GM21526 (cell line): ENCODE measurements at regions not wholly inside any gene's neighbourhood (a gene's known extent, or its start where the extent isn't known, plus 50 kb on each side); places are given as distances from the start of the nearest gene placed in this dataset.
"Not testable (repeated sequence)": the region's sequence is repeated elsewhere in the genome, so short reads cannot be mapped to it uniquely, and the experiment has no call there.

Experiments
- ATAC-seq: cut with Tn5 transposase; IDR thresholded peaks from one replicate; pipeline ENCODE4 v1.9.1; 2021; ENCODE audit warnings: moderate library complexity; ENCODE audit not compliant: unreplicated experiment, low FRiP score

GRCh38 chr11:92588393-92588792, 363.8 kb downstream of the FAT3 start:
- no peak for ATAC-seq

DNA sequence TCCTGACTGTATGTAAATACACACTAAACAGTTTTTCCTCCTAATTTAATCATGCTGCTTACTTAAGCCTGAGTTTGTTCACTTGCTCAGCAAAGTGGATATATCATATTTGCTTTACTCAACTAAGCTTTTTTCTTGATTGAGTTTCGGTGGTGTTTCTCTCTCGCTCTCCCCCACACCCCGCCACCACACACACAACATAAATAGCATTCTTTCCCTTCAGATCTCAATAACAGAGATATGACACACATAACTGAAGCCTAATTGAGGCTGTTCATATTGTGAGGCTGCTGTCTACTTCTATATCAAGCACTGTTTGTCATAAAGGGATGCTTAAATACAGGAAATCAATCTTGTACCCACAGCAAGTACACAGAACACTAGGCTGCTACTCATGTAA, 364.9 kb downstream of the FAT3 start:
- ATAC-seq, result no peak

DNA sequence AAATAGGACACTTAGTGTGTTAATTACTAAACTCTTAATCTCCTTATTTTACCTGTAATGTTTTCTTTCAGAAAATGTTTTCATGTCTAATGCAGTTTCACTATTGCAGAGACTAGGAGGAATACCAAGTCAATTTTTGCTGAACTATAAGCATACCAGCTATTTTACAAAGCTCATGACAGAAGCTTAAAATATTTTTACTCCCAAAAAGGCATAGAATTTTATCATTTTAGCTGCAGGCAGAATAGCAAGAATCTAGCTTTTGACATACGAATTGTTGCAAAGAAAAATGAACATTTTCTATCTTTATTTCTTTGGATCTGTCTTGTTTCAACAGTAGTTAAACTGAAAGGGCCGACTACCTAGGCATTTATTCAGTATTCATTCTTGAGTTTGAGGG, 366.9 kb downstream of the FAT3 start:
- ATAC-seq, result no peak

DNA sequence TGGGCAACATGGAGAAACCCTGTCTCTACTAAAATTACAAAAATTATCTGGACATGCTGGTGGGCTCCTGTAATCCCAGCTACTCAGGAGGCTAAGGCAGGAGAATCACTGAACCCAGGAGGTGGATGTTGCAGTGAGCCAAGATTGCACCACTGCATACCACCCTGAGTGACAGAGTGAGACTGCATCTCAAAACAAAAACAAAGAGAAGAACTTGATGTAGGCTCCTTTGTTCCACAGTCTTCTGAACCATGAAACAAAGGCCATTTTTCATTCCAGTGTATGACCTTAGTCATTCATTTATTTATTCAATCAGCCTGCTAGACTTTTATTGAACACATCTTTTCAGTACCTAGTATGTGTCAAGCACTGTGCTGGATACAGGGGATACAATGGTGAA, 369.6 kb downstream of the FAT3 start:
- ATAC-seq, result no peak

DNA sequence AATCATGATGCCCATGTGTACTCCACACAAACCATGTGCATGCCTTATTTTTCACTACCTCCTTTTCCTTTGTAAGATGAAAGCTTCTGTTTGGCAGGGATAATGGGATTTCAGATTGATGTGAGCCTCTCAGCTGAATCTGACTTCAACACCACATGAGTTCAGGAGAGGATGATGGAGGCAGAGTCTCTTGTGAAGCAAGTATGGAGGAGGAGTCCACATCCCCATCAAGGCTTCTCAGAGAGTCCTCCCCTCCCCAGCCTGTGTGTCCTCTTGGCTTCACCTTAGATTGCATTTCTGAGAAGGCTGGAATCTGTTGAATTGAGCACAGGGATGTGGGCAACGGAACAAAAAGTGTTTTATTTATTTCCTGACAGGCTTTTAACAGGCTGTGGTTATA, 370.4 kb downstream of the FAT3 start:
- no peak for ATAC-seq

- ATAC-seq, result no peak
These were observed 372.1 kb downstream of the FAT3 start for GRCh38 chr11:92596596-92597317.

- no peak for ATAC-seq
These were observed 368.4 kb upstream of the MTNR1B start for GRCh38 chr11:92601048-92601447.

- no peak for ATAC-seq
These were observed 363.8 kb upstream of the MTNR1B start for GRCh38 chr11:92605667-92606066.

- ATAC-seq, result no peak
These were observed 361.3 kb upstream of the MTNR1B start for GRCh38 chr11:92607969-92608722.

DNA sequence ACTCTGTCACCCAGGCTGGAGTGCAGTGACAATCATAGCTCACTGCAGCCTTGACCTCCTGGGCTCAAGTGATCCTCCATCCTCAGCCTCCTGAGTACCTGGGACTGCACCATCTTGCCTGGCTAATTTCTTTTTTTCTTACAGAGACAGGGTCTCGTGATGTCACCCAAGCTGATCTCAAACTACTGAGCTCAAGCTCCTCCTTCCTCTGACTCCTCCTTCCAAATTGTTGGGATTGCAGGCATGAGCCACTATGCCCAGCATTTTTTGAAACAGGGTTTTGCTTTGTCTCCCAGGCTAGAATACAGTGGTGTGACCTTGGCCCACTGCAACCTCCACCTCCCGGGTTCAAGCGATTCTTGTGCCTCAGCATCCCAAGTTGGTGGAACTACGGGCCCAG, 358.3 kb upstream of the MTNR1B start:
- ATAC-seq, result no peak

GRCh38 chr11:92618020-92618419, 351.4 kb upstream of the MTNR1B start:
- not testable (repeated sequence) for ATAC-seq

- peak; percentile 92 for ATAC-seq
These were observed 346.4 kb upstream of the MTNR1B start for GRCh38 chr11:92623055-92623454.

DNA sequence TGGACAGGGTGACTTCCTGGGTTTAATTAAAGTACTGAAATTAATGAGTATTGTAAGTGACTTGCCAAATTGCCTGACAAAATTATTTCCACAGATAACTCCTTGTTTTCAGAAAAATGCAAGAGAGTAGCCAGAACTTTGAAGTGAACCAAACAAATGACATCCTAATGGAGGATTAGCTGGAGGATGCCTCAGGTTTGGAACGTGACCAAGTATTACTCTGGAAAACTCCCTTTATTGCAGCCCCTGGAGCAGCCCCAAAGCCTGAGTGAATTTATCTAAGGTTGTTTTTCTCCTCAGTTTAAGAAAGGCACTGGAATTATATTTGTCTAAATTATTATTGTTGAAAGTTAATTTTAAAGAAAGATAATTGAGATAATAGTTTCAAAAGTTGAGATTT, 343.6 kb upstream of the MTNR1B start:
- ATAC-seq, result no peak

GRCh38 chr11:92626624-92627023, 342.8 kb upstream of the MTNR1B start:
- no peak for ATAC-seq

GRCh38 chr11:92627615-92628256, 341.7 kb upstream of the MTNR1B start:
- ATAC-seq, result no peak

GRCh38 chr11:92628401-92629292, 340.8 kb upstream of the MTNR1B start:
- peak; percentile 69 for ATAC-seq

- no peak for ATAC-seq
These were observed 337.0 kb upstream of the MTNR1B start for GRCh38 chr11:92632495-92632894.

GRCh38 chr11:92633820-92634219, 335.6 kb upstream of the MTNR1B start:
- no peak for ATAC-seq

DNA sequence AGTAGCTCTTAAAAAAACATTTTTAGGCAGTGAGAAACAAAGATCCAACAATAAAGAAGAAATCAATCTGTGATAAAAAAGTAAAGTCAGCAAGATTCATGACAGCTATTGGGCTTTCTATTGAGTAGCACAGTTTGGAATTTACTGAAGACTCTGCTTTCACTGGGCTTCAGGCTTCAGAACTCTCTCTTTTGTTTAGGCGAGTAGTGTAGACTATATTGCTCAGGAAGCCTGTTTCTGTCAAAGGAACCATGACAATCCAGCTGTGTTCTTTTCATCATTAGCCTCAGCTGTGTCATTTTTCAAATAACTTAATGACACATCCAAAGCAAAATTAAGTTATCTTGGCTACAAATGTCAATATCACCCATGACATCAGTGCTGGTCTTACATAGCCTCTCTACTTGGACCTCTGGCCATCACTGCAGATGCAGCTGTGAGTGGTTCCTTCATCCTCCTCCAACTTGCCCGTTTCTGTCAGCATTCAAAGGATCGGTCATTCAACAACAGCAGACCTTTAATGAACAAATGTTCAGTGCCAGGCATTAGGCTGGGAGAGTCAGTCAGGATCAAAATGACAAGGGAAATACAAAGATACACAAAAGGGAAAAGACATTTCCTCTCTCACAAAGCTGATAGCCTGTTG, 332.8 kb upstream of the MTNR1B start:
- ATAC-seq, result no peak

GRCh38 chr11:92638678-92639077, 330.8 kb upstream of the MTNR1B start:
- no peak for ATAC-seq
